Right ventricle myocardium superior (tissue), 1 donor: ENCODE measurements at regions not wholly inside any gene's neighbourhood (a gene's known extent, or its start where the extent isn't known, plus 50 kb on each side); places are given as distances from the start of the nearest gene placed in this dataset.

Experiments used
- ATAC-seq: fragments of 200-7000 bp; cut with Tn5 transposase; one replicate; pipeline ENCODE4 v1.9.1; 2020; ENCODE audit warnings: mild to moderate bottlenecking; ENCODE audit not compliant: poor library complexity
- DNase-seq: peaks from one replicate; pipeline ENCODE4 v3.0.0-alpha.2; 2020
- intact Hi-C: fragments of 100-400 bp; cut with DNase I; formaldehyde crosslinking; loops from one replicate; pipeline ENCODE4 v1.11.2; 2022
- donor health status: DM: no; HTN: yes; CAD: no; lungs with severe emphysema.

- intact Hi-C loops, result no loop called here
- DNase-seq, result no peak
Measured at GRCh38 chr16:80081846-80082245, 458.9 kb upstream of the DYNLRB2 start.

GRCh38 chr16:80080287-80080851 is 460.4 kb upstream of the DYNLRB2 start:
- no peak for DNase-seq
- intact Hi-C loops, result no loop called here
- ATAC-seq, result no peak

More at GRCh38 chr16:80081846-80082245, 458.9 kb upstream of the DYNLRB2 start:
- no peak for ATAC-seq

- intact Hi-C loops, result no loop called here
- DNase-seq (no peak), ATAC-seq (no peak)
Measured at GRCh38 chr16:80079072-80079471, 461.7 kb upstream of the DYNLRB2 start.

GRCh38 chr16:80077696-80078095 is 463.1 kb upstream of the DYNLRB2 start:
- intact Hi-C loops, result no loop called here
- ATAC-seq (no peak), DNase-seq (no peak)

- no peak for ATAC-seq
- intact Hi-C loops, result no loop called here
- DNase-seq, result no peak
Measured at GRCh38 chr16:80074329-80074728, 466.5 kb upstream of the DYNLRB2 start.

GRCh38 chr16:80071964-80072456 is 468.8 kb upstream of the DYNLRB2 start:
- no peak for DNase-seq
- intact Hi-C loops, result no loop called here
- ATAC-seq, result no peak

- intact Hi-C loops, result no loop called here
- ATAC-seq, result no peak
- no peak for DNase-seq
Measured at GRCh38 chr16:80066805-80067580, 466.5 kb upstream of the MAF start.

- ATAC-seq (no peak), DNase-seq (no peak)
- intact Hi-C loops, result no loop called here
Measured at GRCh38 chr16:80065541-80065940, 465.0 kb upstream of the MAF start.

GRCh38 chr16:80063713-80064069 is 463.2 kb upstream of the MAF start:
- DNase-seq (no peak), ATAC-seq (no peak)
- intact Hi-C loops, result no loop called here

- ATAC-seq (peak; percentile 59), DNase-seq (no peak)
- intact Hi-C loops, result no loop called here
Measured at GRCh38 chr16:80063031-80063712, 462.6 kb upstream of the MAF start.

GRCh38 chr16:80062361-80063030 is 462.0 kb upstream of the MAF start:
- DNase-seq (no peak), ATAC-seq (no peak)
- intact Hi-C loops, result no loop called here

- ATAC-seq (no peak), DNase-seq (no peak)
- intact Hi-C loops, result no loop called here
Measured at GRCh38 chr16:80060470-80060869, 459.9 kb upstream of the MAF start.

- ATAC-seq (no peak), DNase-seq (no peak)
- intact Hi-C loops, result no loop called here
Measured at GRCh38 chr16:80059836-80060235, 459.3 kb upstream of the MAF start.

GRCh38 chr16:80058214-80058613 is 457.7 kb upstream of the MAF start:
- ATAC-seq, result peak; percentile 84
- intact Hi-C loops, result no loop called here

GRCh38 chr16:80056324-80056723 is 455.8 kb upstream of the MAF start:
- DNase-seq (no peak), ATAC-seq (no peak)
- intact Hi-C loops, result no loop called here

More at GRCh38 chr16:80058214-80058613, 457.7 kb upstream of the MAF start:
- DNase-seq, result peak; percentile 80

- no peak for DNase-seq
- intact Hi-C loops, result no loop called here
- no peak for ATAC-seq
Measured at GRCh38 chr16:80055831-80056230, 455.3 kb upstream of the MAF start.

GRCh38 chr16:80054647-80055046 is 454.1 kb upstream of the MAF start:
- DNase-seq, result no peak
- no peak for ATAC-seq
- intact Hi-C loops, result no loop called here

GRCh38 chr16:80051040-80051439 is 450.5 kb upstream of the MAF start:
- no peak for DNase-seq
- intact Hi-C loops, result no loop called here
- no peak for ATAC-seq

GRCh38 chr16:80048250-80048649 is 447.7 kb upstream of the MAF start:
- DNase-seq (no peak), ATAC-seq (no peak)
- intact Hi-C loops, result no loop called here
